ENCODE measurements at regions not wholly inside any gene's neighbourhood (a gene's known extent, or its start where the extent isn't known, plus 50 kb on each side); places are given as distances from the start of the nearest gene placed in this dataset.

GRCh38 chr11:28699701-28700100 lies 591.5 kb downstream of the METTL15 start:
- Histone ChIP-seq H3K4me1 (no peaks in the 10 kb centered on the region), H3K27ac (no peak overlapping the region), H3K9me3 (no peaks in the 10 kb centered on the region), H3K36me3 (ENCODE audit: insufficient read depth in 1 of 2, low read depth in 1 of 2) (no peaks in the 10 kb centered on the region), H3K4me3 (no peak overlapping the region), H3K27me3 (ENCODE audit: insufficient read depth in 3 of 3, low read length in 2 of 3) (no peaks in the 10 kb centered on the region)
- ATAC-seq, result no peak
- no peak for DNase-seq
- no peak for TF ChIP-seq CTCF (IDR thresholded peaks at IDR 0.05)
- intact Hi-C loops (cut with DNase I), result loop anchor here in 1 of 2 donors (5.0 kb wide), 1 partner anchor 1002 kb away; no protein-coding TSS in a partner anchor

GRCh38 chr11:28697920-28698827 lies 590.0 kb downstream of the METTL15 start:
- H3K36me3 ChIP-seq (ENCODE audit: insufficient read depth in 1 of 2, low read depth in 1 of 2), result no peaks in the 10 kb centered on the region
- H3K27ac ChIP-seq, result no peak overlapping the region
- intact Hi-C loops (cut with DNase I), result loop anchor here in 1 of 2 donors (5.0 kb wide), 1 partner anchor 1001 kb away; no protein-coding TSS in a partner anchor
- no peaks in the 10 kb centered on the region for H3K9me3 ChIP-seq
- no peaks in the 10 kb centered on the region for H3K4me1 ChIP-seq
- TF ChIP-seq CTCF (IDR thresholded peaks at IDR 0.05), result peak; percentile 64
- peak in 2 of 4 donors; percentile 53 to 58 for ATAC-seq
- DNase-seq, result peak; percentile 28 to 56
- H3K27me3 ChIP-seq (ENCODE audit: insufficient read depth in 3 of 3, low read length in 2 of 3), result no peaks in the 10 kb centered on the region
- H3K4me3 ChIP-seq, result no peak overlapping the region
- 57 to 61% (median 59%) methylated on average over 5 of the region's 5 CpGs for WGBS, 3 donors

GRCh38 chr11:28696591-28696990 lies 588.4 kb downstream of the METTL15 start:
- H3K27ac ChIP-seq, result no peak overlapping the region
- H3K9me3 ChIP-seq, result no peaks in the 10 kb centered on the region
- intact Hi-C loops (cut with DNase I), result loop anchor here in 1 of 2 donors (5.0 kb wide), 1 partner anchor 999 kb away; no protein-coding TSS in a partner anchor
- no peak for TF ChIP-seq CTCF (IDR thresholded peaks at IDR 0.05)
- H3K4me1 ChIP-seq, result no peaks in the 10 kb centered on the region
- DNase-seq, result no peak
- WGBS, 3 donors, result 65 to 83% (median 75%) methylated on average over 1 of the region's 1 CpG
- H3K36me3 ChIP-seq (ENCODE audit: insufficient read depth in 1 of 2, low read depth in 1 of 2), result no peaks in the 10 kb centered on the region
- no peak for ATAC-seq
- no peaks in the 10 kb centered on the region for H3K27me3 ChIP-seq (ENCODE audit: insufficient read depth in 3 of 3, low read length in 2 of 3)
- H3K4me3 ChIP-seq, result no peak overlapping the region

GRCh38 chr11:28690746-28691145 lies 582.6 kb downstream of the METTL15 start:
- H3K9me3 ChIP-seq, result no peaks in the 10 kb centered on the region
- DNase-seq (no peak), ATAC-seq (no peak)
- intact Hi-C loops (cut with DNase I), result no loop called here
- no peak for TF ChIP-seq CTCF (IDR thresholded peaks at IDR 0.05)
- 65 to 76% (median 68%) methylated on average over 2 of the region's 2 CpGs for WGBS, 3 donors
- H3K36me3 ChIP-seq (ENCODE audit: insufficient read depth in 1 of 2, low read depth in 1 of 2), result no peaks in the 10 kb centered on the region
- H3K27ac ChIP-seq, result no peak overlapping the region
- no peak overlapping the region for H3K4me3 ChIP-seq
- no peaks in the 10 kb centered on the region for H3K4me1 ChIP-seq
- no peaks in the 10 kb centered on the region for H3K27me3 ChIP-seq (ENCODE audit: insufficient read depth in 3 of 3, low read length in 2 of 3)

Data from psoas muscle (tissue), 7 donors.